ENCODE measurements at regions not wholly inside any gene's neighbourhood (a gene's known extent, or its start where the extent isn't known, plus 50 kb on each side); places are given as distances from the start of the nearest gene placed in this dataset. TPM values are rescaled to one million over a fixed set of nuclear protein-coding genes. Genes with fewer than 3 reads are reported as not detected.

DNA sequence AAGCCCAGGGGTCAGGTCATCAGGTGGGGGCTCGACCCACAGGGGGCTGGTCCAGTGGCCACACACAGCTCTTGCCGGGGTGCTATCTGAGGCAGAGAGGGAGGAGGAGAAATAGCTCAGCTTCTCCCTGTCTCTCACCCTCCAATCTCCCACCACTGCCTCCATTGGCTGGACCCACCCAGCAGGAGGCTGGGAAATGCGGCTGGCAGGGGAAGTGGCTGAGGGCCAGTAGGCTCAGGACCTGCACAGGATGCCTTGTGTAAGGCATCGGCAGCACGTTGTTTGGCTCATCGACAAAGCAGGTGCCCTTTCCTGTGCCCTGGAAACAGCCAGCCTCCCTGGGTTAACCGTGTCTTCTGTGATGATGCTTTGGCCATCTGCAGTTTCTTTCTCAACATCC is 58.8 kb upstream of the SLC24A4 start:
- Histone ChIP-seq H3K4me1 (ENCODE audit: control insufficient read depth in 2 of 2, insufficient read depth in 2 of 2, low read length in 2 of 2) (no peaks in the 10 kb centered on the region), H3K9ac (ENCODE audit: low read length) (no peak overlapping the region), H3K36me3 (replicated peaks in 1 of 2; ENCODE audit: control extremely low read depth in 1 of 2, control insufficient read depth in 1 of 2, extremely low read depth in 1 of 2, insufficient read depth in 2 of 2, low read length in 1 of 2) (no peaks in the 10 kb centered on the region), H4K20me1 (ENCODE audit: control insufficient read depth, insufficient read depth, low read length, poor library complexity, severe bottlenecking) (no peaks in the 10 kb centered on the region), H3K79me2 (ENCODE audit: control insufficient read depth, insufficient read depth, low read length) (no peaks in the 10 kb centered on the region), H3K4me3 (ENCODE audit: control extremely low read depth in 1 of 5, extremely low read depth in 1 of 5, insufficient read depth in 1 of 5, low read depth in 2 of 5, low read length in 4 of 5) (no peak overlapping the region), H3K27me3 (replicated peaks in 1 of 4; ENCODE audit: control extremely low read depth in 1 of 4, control insufficient read depth in 3 of 4, insufficient read depth in 4 of 4, low read length in 3 of 4) (no peaks in the 10 kb centered on the region), H2AFZ (ENCODE audit: insufficient read depth, low read depth, low read length, poor library complexity, severe bottlenecking) (no peak overlapping the region), H3K4me2 (replicated peaks; ENCODE audit: low read depth, low read length, poor library complexity, severe bottlenecking) (no peak overlapping the region), H3K27ac (ENCODE audit: low read length in 2 of 2) (no peak overlapping the region), H3K9me3 (ENCODE audit: control extremely low read depth in 1 of 3, control insufficient read depth in 2 of 3, insufficient read depth in 1 of 3, low read length in 2 of 3) (no peaks in the 10 kb centered on the region)
- peaks cover 6% of the 10 kb centered on the region for H3K4me1 Mint-ChIP-seq
- POLR2A ChIA-PET: no interaction called here
- no peak overlapping the region for H3K27ac Mint-ChIP-seq
- WGBS (ENCODE audit: insufficient coverage): 38% methylated on average over 4 of the region's 7 CpGs
- H3K9me3 Mint-ChIP-seq (ENCODE audit: insufficient read depth): no peaks in the 10 kb centered on the region
- CTCF ChIA-PET: no interaction called here
- ATAC-seq (ENCODE audit: low read depth) (no peak), DNase-seq (no peak)
- H3K4me3 Mint-ChIP-seq: no peak overlapping the region
- TF ChIP-seq, protein P1, sequence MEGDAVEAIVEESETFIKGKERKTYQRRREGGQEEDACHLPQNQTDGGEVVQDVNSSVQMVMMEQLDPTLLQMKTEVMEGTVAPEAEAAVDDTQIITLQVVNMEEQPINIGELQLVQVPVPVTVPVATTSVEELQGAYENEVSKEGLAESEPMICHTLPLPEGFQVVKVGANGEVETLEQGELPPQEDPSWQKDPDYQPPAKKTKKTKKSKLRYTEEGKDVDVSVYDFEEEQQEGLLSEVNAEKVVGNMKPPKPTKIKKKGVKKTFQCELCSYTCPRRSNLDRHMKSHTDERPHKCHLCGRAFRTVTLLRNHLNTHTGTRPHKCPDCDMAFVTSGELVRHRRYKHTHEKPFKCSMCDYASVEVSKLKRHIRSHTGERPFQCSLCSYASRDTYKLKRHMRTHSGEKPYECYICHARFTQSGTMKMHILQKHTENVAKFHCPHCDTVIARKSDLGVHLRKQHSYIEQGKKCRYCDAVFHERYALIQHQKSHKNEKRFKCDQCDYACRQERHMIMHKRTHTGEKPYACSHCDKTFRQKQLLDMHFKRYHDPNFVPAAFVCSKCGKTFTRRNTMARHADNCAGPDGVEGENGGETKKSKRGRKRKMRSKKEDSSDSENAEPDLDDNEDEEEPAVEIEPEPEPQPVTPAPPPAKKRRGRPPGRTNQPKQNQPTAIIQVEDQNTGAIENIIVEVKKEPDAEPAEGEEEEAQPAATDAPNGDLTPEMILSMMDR (IDR thresholded peaks at IDR 0.05): no peak
- no peak for TF ChIP-seq EZH2 (IDR thresholded peaks at IDR 0.05; ENCODE audit: borderline replicate concordance, insufficient read depth, low read depth, low read length, poor library complexity, severe bottlenecking)
- intact Hi-C loops (cut with micrococcal nuclease): no loop called here
- peaks cover 16% of the 10 kb centered on the region for H3K27me3 Mint-ChIP-seq

DNA sequence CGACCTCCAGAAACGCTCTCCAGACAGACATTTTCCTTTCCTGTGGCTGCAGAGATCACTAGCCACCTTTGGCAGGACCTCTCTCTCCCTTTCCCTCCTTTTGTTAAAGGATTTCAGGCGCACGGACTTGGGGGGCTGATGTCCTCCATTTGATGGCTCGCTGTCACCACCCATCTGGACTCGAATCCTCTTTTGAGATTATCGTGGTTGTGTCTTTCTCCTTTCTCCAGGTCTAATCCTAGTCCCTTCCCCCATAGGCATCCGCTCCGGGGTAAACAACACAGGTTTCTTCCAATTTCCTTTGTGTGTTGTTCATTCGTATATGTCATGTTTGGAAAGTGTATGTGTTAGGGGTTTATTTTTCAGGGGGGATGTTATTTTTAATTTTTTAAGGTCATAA is 56.7 kb upstream of the SLC24A4 start:
- H3K9me3 ChIP-seq (ENCODE audit: control extremely low read depth in 1 of 3, control insufficient read depth in 2 of 3, insufficient read depth in 1 of 3, low read length in 2 of 3): no peaks in the 10 kb centered on the region
- H3K79me2 ChIP-seq (ENCODE audit: control insufficient read depth, insufficient read depth, low read length): no peaks in the 10 kb centered on the region
- H3K4me1 ChIP-seq (ENCODE audit: control insufficient read depth in 2 of 2, insufficient read depth in 2 of 2, low read length in 2 of 2): no peaks in the 10 kb centered on the region
- Mint-ChIP-seq H3K27ac (no peak overlapping the region), H3K4me1 (no peaks in the 10 kb centered on the region), H3K9me3 (ENCODE audit: insufficient read depth) (no peaks in the 10 kb centered on the region), H3K27me3 (peaks cover 29% of the 10 kb centered on the region), H3K4me3 (no peak overlapping the region)
- no peak overlapping the region for H3K4me3 ChIP-seq (ENCODE audit: control extremely low read depth in 1 of 5, extremely low read depth in 1 of 5, insufficient read depth in 1 of 5, low read depth in 2 of 5, low read length in 4 of 5)
- intact Hi-C loops (cut with micrococcal nuclease): no loop called here
- no peak overlapping the region for H2AFZ ChIP-seq (ENCODE audit: insufficient read depth, low read depth, low read length, poor library complexity, severe bottlenecking)
- H3K9ac ChIP-seq (ENCODE audit: low read length): no peak overlapping the region
- no peaks in the 10 kb centered on the region for H3K27me3 ChIP-seq (replicated peaks in 1 of 4; ENCODE audit: control extremely low read depth in 1 of 4, control insufficient read depth in 3 of 4, insufficient read depth in 4 of 4, low read length in 3 of 4)
- DNase-seq (no peak), ATAC-seq (ENCODE audit: low read depth) (no peak)
- H3K4me2 ChIP-seq (replicated peaks; ENCODE audit: low read depth, low read length, poor library complexity, severe bottlenecking): no peak overlapping the region
- H3K36me3 ChIP-seq (replicated peaks in 1 of 2; ENCODE audit: control extremely low read depth in 1 of 2, control insufficient read depth in 1 of 2, extremely low read depth in 1 of 2, insufficient read depth in 2 of 2, low read length in 1 of 2): no peaks in the 10 kb centered on the region
- POLR2A ChIA-PET: no interaction called here
- no peak overlapping the region for H3K27ac ChIP-seq (ENCODE audit: low read length in 2 of 2)
- TF ChIP-seq EZH2 (IDR thresholded peaks at IDR 0.05; ENCODE audit: borderline replicate concordance, insufficient read depth, low read depth, low read length, poor library complexity, severe bottlenecking): no peak
- TF ChIP-seq, protein P1 (IDR thresholded peaks at IDR 0.05): no peak
- H4K20me1 ChIP-seq (ENCODE audit: control insufficient read depth, insufficient read depth, low read length, poor library complexity, severe bottlenecking): no peaks in the 10 kb centered on the region
- CTCF ChIA-PET: no interaction called here
- WGBS (ENCODE audit: insufficient coverage): 93% methylated on average over 5 of the region's 10 CpGs

Small RNAs in the stretch of these regions (small RNA-seq; reads per million reads assigned to genes)
- not detected for gene RNU6-366P (ENCODE audit: insufficient read length, low read depth, low replicate concordance)
